HG02642 (cell line): ENCODE measurements at regions not wholly inside any gene's neighbourhood (a gene's known extent, or its start where the extent isn't known, plus 50 kb on each side); places are given as distances from the start of the nearest gene placed in this dataset.

Source experiments
- ATAC-seq: cut with Tn5 transposase; IDR thresholded peaks from one replicate; pipeline ENCODE4 v1.9.1; 2021; ENCODE audit warnings: mild to moderate bottlenecking; ENCODE audit not compliant: unreplicated experiment, poor library complexity

- ATAC-seq = no peak
Observed at GRCh38 chr9:88751781-88752180, 216.8 kb downstream of the NXNL2 start.

DNA sequence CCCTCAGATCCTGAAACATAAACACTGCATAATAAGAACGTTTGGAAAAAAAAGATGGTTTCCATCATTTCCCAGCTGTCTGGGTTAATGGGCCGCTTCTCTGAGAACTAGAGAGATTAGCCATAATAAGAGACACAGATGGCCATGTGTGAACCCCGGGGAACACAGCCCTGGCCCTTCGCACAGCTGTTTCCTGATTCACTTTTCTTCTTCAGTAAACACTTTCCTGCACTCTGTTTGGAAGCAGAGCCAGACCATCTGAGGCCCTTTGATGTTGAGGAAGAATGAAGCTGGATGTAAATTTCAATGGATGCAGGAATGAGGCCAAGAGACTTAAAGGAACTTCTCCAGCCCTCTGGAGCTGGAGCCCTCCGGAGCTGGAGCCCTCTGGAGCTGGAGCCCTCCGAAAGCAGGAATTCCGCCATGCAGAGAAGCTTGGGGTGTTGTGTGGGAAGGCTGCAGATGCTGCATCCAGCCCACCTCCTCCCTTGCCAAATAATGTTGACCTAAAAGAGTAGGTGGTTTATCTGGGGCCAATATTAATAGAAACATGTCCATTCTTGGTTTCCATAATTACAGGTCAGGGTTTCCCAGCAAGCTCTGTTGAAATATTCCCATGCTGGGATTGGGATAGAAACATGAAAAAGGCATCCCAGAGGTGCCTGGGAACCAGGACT is 218.9 kb downstream of the NXNL2 start:
- ATAC-seq = no peak

- no peak for ATAC-seq
Observed at GRCh38 chr9:88754452-88754851, 219.5 kb downstream of the NXNL2 start.

- no peak for ATAC-seq
Observed at GRCh38 chr9:88754886-88755285, 219.9 kb downstream of the NXNL2 start.

DNA sequence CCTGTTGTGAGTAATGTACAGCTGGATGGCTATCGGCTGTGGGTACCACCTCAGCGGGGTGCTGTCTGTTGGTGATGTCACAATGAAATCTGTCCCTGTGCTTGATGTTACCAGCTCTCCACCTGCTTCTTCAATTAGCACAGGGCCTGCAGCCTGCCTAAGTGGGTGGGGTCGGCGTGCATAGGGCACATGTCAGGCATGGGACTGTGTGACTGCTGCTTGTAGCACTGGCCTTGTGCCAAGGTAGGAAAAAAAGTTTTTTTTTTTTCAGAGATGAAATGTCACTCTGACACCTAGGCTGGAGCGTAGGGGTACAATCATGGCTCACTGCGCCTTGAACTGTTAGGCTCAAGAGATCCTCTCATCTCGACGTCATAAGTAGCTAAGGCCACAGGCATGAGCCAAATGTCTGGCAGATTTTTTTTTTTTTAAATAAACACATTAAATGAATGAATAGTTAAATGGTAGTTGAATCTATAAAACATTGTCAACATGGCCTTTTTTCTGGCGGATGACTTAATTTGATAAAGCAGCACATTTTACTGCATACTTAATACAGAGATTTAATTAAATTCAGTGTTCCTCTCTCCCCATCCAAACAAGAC is 222.5 kb downstream of the NXNL2 start:
- ATAC-seq = no peak

GRCh38 chr9:88759364-88759763 is 224.4 kb downstream of the NXNL2 start:
- ATAC-seq = no peak

- no peak for ATAC-seq
Observed at GRCh38 chr9:88766778-88767503, 224.3 kb upstream of the S1PR3 start.

GRCh38 chr9:88767504-88767790 is 223.8 kb upstream of the S1PR3 start:
- no peak for ATAC-seq

DNA sequence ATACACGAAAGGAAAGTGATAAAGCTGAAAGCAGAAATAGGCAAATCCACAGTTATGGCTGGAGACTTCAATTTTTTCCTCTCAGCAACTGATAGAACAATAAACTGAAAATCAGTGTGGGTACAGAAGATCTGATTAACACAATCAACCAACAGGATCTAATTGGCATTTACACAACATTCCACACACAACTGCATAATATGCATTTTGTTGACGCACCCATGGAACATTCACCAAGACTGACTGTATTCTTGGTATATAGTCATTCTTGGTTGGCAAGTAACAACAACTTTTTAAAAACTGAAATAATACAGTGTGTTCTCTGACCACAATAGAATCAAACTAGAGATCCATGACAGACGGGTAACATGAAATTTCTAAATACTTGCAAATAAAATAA is 218.7 kb upstream of the S1PR3 start:
- no peak for ATAC-seq

DNA sequence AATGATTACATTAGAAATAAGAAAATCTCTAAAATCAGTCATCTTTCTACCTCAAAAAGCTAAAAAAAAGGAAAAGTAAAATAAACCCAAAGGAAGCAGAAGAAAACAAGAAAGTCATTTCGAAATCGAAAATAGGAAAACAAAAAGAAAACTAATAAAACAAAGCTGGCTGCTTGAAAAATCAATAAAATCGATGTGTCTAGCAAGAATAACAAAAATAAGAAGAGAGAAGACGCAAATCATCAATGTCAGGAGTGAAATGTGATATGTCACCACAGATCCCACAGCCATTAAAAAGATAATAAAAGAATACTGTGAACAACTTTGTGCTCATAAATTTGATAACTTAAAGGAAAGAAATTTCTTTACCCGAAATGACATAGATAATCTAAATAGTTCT is 218.1 kb upstream of the S1PR3 start:
- ATAC-seq = no peak

DNA sequence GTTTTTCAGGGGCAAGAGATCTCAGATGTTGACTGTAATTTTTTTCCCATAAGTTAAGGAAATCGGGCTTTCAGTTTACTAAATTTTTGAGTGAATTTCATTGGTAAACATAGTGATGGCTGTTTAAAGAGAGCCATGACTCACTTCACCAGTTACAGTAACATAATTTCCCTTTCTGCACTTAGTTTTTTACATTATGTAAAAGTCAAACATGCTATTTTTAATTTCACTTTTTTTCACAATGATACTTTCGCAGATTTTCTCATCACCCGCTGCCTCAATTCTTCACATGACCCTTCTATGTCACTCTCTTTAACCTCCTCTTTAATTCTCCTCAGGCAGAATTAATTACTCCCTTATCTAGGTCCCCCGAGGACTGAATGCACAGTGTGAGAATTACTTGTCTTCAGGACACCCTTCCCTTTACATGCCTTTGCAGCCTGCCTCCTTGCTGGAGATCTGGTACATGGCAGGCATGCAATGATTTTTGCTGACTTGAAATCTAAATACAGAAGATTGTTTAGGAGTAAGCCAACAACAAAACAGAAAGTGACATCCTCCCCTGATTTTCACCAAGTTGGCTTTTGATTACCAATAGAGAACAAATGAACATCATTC is 217.5 kb upstream of the S1PR3 start:
- ATAC-seq = no peak

DNA sequence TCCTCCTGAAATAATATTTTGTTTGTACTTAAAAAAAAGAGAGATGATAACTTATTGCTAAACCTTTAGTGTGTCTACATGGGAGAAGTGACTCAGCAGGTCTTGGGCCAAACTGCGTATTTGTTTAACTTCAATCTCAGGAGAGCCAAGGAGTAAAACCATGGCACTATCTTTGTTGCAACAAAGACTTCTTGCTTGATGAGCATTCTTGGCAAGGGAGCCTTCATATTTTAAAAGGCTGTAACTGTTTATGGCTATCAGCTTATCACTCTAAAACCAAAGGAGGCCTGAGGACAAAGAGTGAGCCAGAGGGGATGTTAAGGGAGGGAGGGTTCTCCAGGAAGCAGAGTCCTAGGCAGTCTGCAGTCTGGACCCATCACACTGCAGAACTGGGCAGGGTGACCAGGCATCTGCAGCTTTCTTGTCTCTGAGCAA is 216.2 kb upstream of the S1PR3 start:
- no peak for ATAC-seq

- ATAC-seq = no peak
Observed at GRCh38 chr9:88775559-88775958, 215.7 kb upstream of the S1PR3 start.

GRCh38 chr9:88775966-88776365 is 215.3 kb upstream of the S1PR3 start:
- no peak for ATAC-seq

DNA sequence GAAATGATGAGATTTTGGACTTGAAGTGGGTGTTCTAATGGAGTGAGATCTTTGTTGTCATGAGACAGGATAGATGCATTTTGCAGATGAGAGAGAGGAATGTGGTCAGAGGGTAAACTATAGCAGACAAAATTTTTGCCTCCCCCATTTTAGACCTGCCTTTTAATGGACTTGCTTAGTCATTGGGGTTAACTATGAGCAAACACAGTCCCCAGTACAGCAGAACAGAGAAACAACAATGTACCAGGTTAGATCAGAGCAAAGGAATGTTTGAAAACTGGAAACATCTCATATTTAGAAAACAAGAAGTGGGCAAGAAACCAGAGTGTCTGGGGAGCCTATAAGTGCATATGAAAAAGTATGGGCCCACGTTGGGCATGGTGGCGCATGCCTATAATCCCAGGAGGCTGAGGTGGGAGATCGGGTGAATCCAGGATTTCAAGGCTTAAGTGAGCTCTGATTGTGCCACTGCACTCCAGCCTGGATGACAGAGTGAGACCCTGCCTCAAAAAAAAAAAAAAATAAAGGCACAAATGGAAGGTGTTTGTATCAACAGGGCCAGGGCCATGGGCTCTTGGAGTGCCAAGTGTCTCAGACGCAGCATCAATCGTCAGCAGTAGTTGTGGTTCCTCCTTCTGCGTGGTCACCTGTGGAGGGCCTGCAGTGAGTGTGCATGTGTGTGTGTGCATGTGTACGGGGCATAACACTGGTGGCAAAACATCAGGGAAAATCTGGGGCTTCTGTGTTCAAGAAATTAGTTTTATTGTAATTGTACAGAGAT is 214.4 kb upstream of the S1PR3 start:
- no peak for ATAC-seq

GRCh38 chr9:88777498-88778312 is 213.6 kb upstream of the S1PR3 start:
- no peak for ATAC-seq

- no peak for ATAC-seq
Observed at GRCh38 chr9:88781628-88782391, 209.5 kb upstream of the S1PR3 start.

DNA sequence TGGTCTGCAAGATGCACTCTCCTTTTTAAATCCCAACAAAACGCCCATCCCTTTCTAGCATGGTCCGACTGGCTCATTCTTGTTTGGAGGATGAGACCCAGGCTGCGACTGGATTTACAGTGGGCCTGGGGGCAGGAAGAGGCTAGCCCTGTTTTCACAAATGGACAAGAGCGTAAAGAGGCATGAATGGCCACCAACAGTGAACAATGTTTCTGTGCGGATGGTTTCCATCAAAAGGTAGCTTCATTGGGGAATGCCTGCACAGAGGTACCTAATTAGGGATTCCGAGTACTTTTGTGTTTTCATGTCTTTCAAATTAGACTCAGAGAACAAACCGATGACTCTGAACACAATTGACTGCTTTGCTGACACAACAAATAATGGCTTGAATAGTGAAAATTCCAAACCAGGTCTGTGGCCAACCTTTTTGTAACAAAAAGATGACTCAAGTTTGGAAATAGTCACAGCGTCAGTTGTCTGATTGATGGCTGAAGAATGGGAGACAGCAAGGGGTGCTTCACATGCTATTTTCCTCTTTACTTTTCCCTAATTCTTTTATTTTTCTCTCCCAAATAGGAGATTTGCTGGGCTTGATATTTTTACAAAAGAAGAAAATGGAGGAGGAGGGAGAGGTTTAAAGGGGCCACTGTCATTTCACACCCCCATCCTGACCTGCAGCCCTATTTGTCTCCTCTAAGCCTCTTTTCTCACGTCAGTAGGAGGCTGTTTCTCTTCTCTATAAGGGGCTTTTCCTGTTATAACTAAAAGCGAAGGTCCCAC is 208.1 kb upstream of the S1PR3 start:
- ATAC-seq = no peak
